Body of pancreas (tissue), 4 donors: ENCODE measurements at regions not wholly inside any gene's neighbourhood (a gene's known extent, or its start where the extent isn't known, plus 50 kb on each side); places are given as distances from the start of the nearest gene placed in this dataset.

Experiments
- POLR2A ChIP-seq, 3 donors: fragments of 450-650 bp; IDR thresholded peaks; one replicate each; pipeline ENCODE4 v1.6.1; 2016; ENCODE audit warnings: antibody characterized with exemption in 3 of 3, mild to moderate bottlenecking in 2 of 3
- TF ChIP-seq, protein P1 (sequence below), 7 experiments: fragments of 450-650 bp in 4 of 7; fragments of 200-600 bp in 3 of 7; sonication (generic) in 3 of 7; IDR thresholded peaks; one replicate each; pipeline ENCODE4 v1.5.1; 2016 to 2019; ENCODE audit warnings: antibody characterized with exemption in 7 of 7

DNA sequence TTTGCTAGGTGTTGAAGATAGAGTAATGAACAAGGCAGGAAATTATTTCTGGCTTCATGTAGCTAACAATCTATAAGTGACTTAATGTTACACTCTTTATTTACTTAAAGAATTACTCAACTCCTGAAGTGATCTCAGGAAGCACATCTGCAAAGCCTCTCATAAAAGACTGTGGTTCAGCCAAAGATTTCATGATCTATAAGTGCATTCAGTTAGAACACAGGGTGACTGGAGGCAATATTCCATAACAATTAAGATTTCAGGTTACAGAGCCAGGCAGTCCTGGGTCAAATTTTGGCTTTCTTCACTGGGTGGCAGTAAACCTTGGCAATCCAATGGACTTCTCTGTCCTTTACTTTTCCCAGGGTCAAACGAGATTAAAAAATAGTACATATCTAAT is 204.0 kb downstream of the TPBG start:
- no peak for TF ChIP-seq POLR2A (IDR thresholded peaks at IDR 0.05)
- TF ChIP-seq, protein P1, sequence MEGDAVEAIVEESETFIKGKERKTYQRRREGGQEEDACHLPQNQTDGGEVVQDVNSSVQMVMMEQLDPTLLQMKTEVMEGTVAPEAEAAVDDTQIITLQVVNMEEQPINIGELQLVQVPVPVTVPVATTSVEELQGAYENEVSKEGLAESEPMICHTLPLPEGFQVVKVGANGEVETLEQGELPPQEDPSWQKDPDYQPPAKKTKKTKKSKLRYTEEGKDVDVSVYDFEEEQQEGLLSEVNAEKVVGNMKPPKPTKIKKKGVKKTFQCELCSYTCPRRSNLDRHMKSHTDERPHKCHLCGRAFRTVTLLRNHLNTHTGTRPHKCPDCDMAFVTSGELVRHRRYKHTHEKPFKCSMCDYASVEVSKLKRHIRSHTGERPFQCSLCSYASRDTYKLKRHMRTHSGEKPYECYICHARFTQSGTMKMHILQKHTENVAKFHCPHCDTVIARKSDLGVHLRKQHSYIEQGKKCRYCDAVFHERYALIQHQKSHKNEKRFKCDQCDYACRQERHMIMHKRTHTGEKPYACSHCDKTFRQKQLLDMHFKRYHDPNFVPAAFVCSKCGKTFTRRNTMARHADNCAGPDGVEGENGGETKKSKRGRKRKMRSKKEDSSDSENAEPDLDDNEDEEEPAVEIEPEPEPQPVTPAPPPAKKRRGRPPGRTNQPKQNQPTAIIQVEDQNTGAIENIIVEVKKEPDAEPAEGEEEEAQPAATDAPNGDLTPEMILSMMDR (IDR thresholded peaks at IDR 0.05): no peak
